Activated CD8-positive, alpha-beta memory T cell treated with anti-CD3 and anti-CD28 coated beads for 48 hours (primary cell): ENCODE measurements at regions not wholly inside any gene's neighbourhood (a gene's known extent, or its start where the extent isn't known, plus 50 kb on each side); places are given as distances from the start of the nearest gene placed in this dataset.
A peak's percentile ranks its signal among the peaks of the same experiment; 100 is the strongest.

Experiments used
- DNase-seq, 3 experiments: peaks; one replicate each; pipeline ENCODE4 v3.0.0-alpha.2; 2020; ENCODE audit warnings: low read depth in 2 of 3, low spot score in 2 of 3

GRCh38 chr2:238963161-238963970 is 115.5 kb downstream of the TWIST2 start:
- DNase-seq = no peak

GRCh38 chr2:238963971-238964328 is 116.1 kb downstream of the TWIST2 start:
- DNase-seq = no peak

- DNase-seq = no peak
Measured at GRCh38 chr2:238964544-238965067, 116.7 kb downstream of the TWIST2 start.

GRCh38 chr2:238965371-238966071 is 117.6 kb downstream of the TWIST2 start:
- DNase-seq = no peak

GRCh38 chr2:238966072-238966937 is 118.4 kb downstream of the TWIST2 start:
- DNase-seq = no peak

GRCh38 chr2:238967031-238967977 is 119.4 kb downstream of the TWIST2 start:
- no peak for DNase-seq

- no peak for DNase-seq
Measured at GRCh38 chr2:238967978-238968360, 120.1 kb downstream of the TWIST2 start.

GRCh38 chr2:238968616-238969384 is 120.9 kb downstream of the TWIST2 start:
- DNase-seq = no peak

GRCh38 chr2:238969857-238970256 is 122.0 kb downstream of the TWIST2 start:
- no peak for DNase-seq

GRCh38 chr2:238970553-238971081 is 122.7 kb downstream of the TWIST2 start:
- DNase-seq = peak in 2 of 3 experiments; percentile 20 to 35

- DNase-seq = no peak
Measured at GRCh38 chr2:238971318-238972145, 123.6 kb downstream of the TWIST2 start.

GRCh38 chr2:238972146-238972445 is 124.2 kb downstream of the TWIST2 start:
- DNase-seq = no peak

- no peak for DNase-seq
Measured at GRCh38 chr2:238973038-238973739, 125.3 kb downstream of the TWIST2 start.

- DNase-seq = no peak
Measured at GRCh38 chr2:238974081-238974480, 126.2 kb downstream of the TWIST2 start.

GRCh38 chr2:238974501-238975166 is 126.7 kb downstream of the TWIST2 start:
- DNase-seq = no peak

GRCh38 chr2:238975408-238975807 is 127.5 kb downstream of the TWIST2 start:
- DNase-seq = no peak

GRCh38 chr2:238978497-238978896 is 130.6 kb downstream of the TWIST2 start:
- DNase-seq = no peak
